ENCODE measurements at regions not wholly inside any gene's neighbourhood (a gene's known extent, or its start where the extent isn't known, plus 50 kb on each side); places are given as distances from the start of the nearest gene placed in this dataset.

GRCh38 chr9:72428329-72428728 is 63.3 kb upstream of the ZFAND5 start:
- TF ChIP-seq POLR2A (IDR thresholded peaks at IDR 0.05), result no peak
- no peak for TF ChIP-seq CTCF (IDR thresholded peaks at IDR 0.05)
